B cell (primary cell): ENCODE measurements at regions not wholly inside any gene's neighbourhood (a gene's known extent, or its start where the extent isn't known, plus 50 kb on each side); places are given as distances from the start of the nearest gene placed in this dataset.

Experiments used
- ATAC-seq: fragments of 200-7000 bp; cut with Tn5 transposase; one replicate; pipeline ENCODE4 v1.10.0; 2021; ENCODE audit warnings: low read depth, mild to moderate bottlenecking, moderate number of reproducible peaks, moderate library complexity
- CTCF ChIA-PET: fragments of 350-600 bp; sonication (Branson Sonifier 250); formaldehyde crosslinking; loops from one replicate; lab custom pipeline; 2021; ENCODE audit warnings: antibody characterized with exemption, inconsistent platforms; lab: Charles Lee
- POLR2A ChIA-PET: fragments of 350-600 bp; sonication (Branson Sonifier 250); formaldehyde crosslinking; loops from one replicate; lab custom pipeline; 2021; ENCODE audit warnings: antibody characterized with exemption; lab: Charles Lee
- DNase-seq: peaks from one replicate; pipeline ENCODE4 v3.0.0; 2013
- H2AFZ ChIP-seq: 2 replicates; pipeline ENCODE4 v1.6.1; 2012; ENCODE audit warnings: mild to moderate bottlenecking, low read depth, low read length; ENCODE audit not compliant: insufficient read depth, poor library complexity, severe bottlenecking
- H3K27ac ChIP-seq, 2 donors: 1 replicate in 1 of 2; 2 replicates in 1 of 2; pipeline ENCODE4 v1.5.1; 2012 to 2013; ENCODE audit warnings: low read length in 2 of 2, mild to moderate bottlenecking in 2 of 2, moderate library complexity in 1 of 2
- H3K27me3 ChIP-seq, 4 experiments: fragments of 200-600 bp in 1 of 4; sonication (generic) in 1 of 4; replicated peaks in 1 of 4; 1 replicate in 2 of 4; 2 replicates in 2 of 4; pipeline versions ENCODE4 v1.6.1 to v1.7.0; 2013 to 2016; ENCODE audit warnings: low read length in 3 of 4, mild to moderate bottlenecking in 2 of 4, mixed read lengths in 1 of 4, moderate library complexity in 1 of 4; ENCODE audit not compliant: insufficient read depth in 4 of 4, control insufficient read depth in 3 of 4; ENCODE audit errors: control extremely low read depth in 1 of 4
- H3K36me3 ChIP-seq, 2 experiments: replicated peaks in 1 of 2; 1 replicate in 1 of 2; 2 replicates in 1 of 2; pipeline versions ENCODE4 v1.6.1 to v1.7.1; 2013; ENCODE audit warnings: low read length in 1 of 2; ENCODE audit not compliant: insufficient read depth in 2 of 2, control insufficient read depth in 1 of 2; ENCODE audit errors: control extremely low read depth in 1 of 2, extremely low read depth in 1 of 2
- H3K4me1 ChIP-seq, 2 donors: fragments of 200-600 bp in 1 of 2; sonication (generic) in 1 of 2; 1 replicate in 1 of 2; 2 replicates in 1 of 2; pipeline versions ENCODE4 v1.5.1 to v1.6.1; 2013 to 2017; ENCODE audit warnings: low read length in 2 of 2; ENCODE audit not compliant: control insufficient read depth in 2 of 2, insufficient read depth in 2 of 2
- H3K4me2 ChIP-seq: replicated peaks from 2 replicates; pipeline ENCODE3; 2012; ENCODE audit warnings: mild to moderate bottlenecking, low read depth, low read length; ENCODE audit not compliant: poor library complexity, severe bottlenecking
- H3K4me3 ChIP-seq, 5 experiments: fragments of 200-600 bp in 1 of 5; sonication (generic) in 1 of 5; 1 replicate in 3 of 5; 2 replicates in 2 of 5; pipeline versions ENCODE4 v1.5.1 to v1.7.0; 2011 to 2016; ENCODE audit warnings: low read length in 4 of 5, mild to moderate bottlenecking in 4 of 5, low read depth in 2 of 5, control low read depth in 1 of 5, moderate library complexity in 1 of 5; ENCODE audit not compliant: insufficient read depth in 1 of 5; ENCODE audit errors: control extremely low read depth in 1 of 5, extremely low read depth in 1 of 5
- H3K79me2 ChIP-seq: fragments of 200-600 bp; sonication (generic); one replicate; pipeline ENCODE4 v1.6.0; 2016; ENCODE audit warnings: low read length; ENCODE audit not compliant: control insufficient read depth, insufficient read depth
- H3K9ac ChIP-seq: fragments of 200-600 bp; sonication (generic); 2 replicates; pipeline ENCODE4 v1.6.1; 2017; ENCODE audit warnings: mild to moderate bottlenecking, low read length, moderate library complexity
- H3K9me3 ChIP-seq, 3 donors: one replicate each; pipeline versions ENCODE4 v1.6.1 to v1.7.1; 2013; ENCODE audit warnings: low read length in 2 of 3; ENCODE audit not compliant: control insufficient read depth in 2 of 3, insufficient read depth in 1 of 3; ENCODE audit errors: control extremely low read depth in 1 of 3
- H4K20me1 ChIP-seq: 2 replicates; pipeline ENCODE4 v1.6.0; 2012; ENCODE audit warnings: mild to moderate bottlenecking, low read length; ENCODE audit not compliant: insufficient read depth, control insufficient read depth, poor library complexity, severe bottlenecking
- H3K27ac Mint-ChIP-seq: one replicate; pipeline ENCODE4 v1.8.0; 2021; ENCODE audit warnings: mixed read lengths
- H3K27me3 Mint-ChIP-seq: one replicate; pipeline ENCODE4 v1.8.0; 2021; ENCODE audit warnings: mixed read lengths
- H3K4me1 Mint-ChIP-seq: one replicate; pipeline ENCODE4 v1.8.0; 2021; ENCODE audit warnings: mixed read lengths
- H3K4me3 Mint-ChIP-seq: one replicate; pipeline ENCODE4 v1.8.0; 2021; ENCODE audit warnings: mixed read lengths
- H3K9me3 Mint-ChIP-seq: one replicate; pipeline ENCODE4 v1.8.0; 2022; ENCODE audit warnings: mixed read lengths; ENCODE audit not compliant: insufficient read depth
- EZH2 ChIP-seq: IDR thresholded peaks from 2 replicates; pipeline ENCODE4 v1.6.1; 2012; ENCODE audit warnings: borderline replicate concordance, low read depth, mild to moderate bottlenecking, moderate library complexity, low read length; ENCODE audit not compliant: insufficient read depth, poor library complexity, severe bottlenecking
- WGBS: methylation state at CpG from one replicate; pipeline ENCODE4 v1.1.5; 2013; ENCODE audit warnings: missing lambda C conversion rate; ENCODE audit not compliant: insufficient coverage; 5-methylcytosine and 5-hydroxymethylcytosine counted together
- intact Hi-C: fragments of 100-400 bp; cut with micrococcal nuclease; formaldehyde crosslinking; loops from one replicate; pipeline ENCODE4 v1.10.0; 2022
- TF ChIP-seq, protein P1 (sequence below): fragments of 200-600 bp; IDR thresholded peaks from one replicate; pipeline ENCODE4 v1.8.0; 2022; ENCODE audit warnings: antibody characterized with exemption, mild to moderate bottlenecking

DNA sequence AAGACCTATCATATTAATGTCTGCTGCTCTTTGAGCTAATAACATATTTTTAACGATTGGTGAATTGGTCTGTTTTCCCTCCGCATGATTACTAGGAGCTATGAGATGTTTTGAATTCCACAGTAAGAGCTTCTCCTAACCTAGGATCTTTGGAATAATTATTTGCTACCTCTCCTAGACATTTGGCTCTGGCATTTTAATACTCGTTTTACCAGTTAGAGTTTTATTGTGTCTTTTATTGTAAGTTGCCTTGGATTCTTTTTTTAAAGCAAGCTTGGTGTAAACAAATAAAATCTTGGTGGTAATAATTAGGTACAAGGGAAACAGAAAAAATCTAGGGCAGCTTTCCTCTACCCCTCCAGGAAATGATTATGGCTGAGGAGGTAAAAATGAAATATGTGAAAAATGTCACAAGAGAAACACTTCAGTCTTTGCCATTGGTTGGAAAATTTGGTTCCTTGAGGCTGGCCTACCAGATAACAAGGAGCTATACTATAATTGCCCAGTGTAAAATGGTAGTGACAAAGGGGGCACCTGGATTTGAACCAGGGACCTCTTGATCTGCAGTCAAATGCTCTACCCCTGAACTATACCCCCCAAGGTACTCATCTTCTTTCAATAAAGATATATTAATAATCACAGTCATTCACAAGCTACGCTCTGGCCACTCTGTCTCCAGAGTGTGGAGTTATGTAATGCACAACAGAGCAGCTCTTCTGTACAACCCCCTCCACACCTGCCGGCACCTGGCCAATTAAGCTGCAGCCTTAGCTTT, 85.4 kb downstream of the ZNF777 start:
- no peaks in the 10 kb centered on the region for H3K4me1 ChIP-seq
- no peak for TF ChIP-seq EZH2
- TF ChIP-seq, protein P1, sequence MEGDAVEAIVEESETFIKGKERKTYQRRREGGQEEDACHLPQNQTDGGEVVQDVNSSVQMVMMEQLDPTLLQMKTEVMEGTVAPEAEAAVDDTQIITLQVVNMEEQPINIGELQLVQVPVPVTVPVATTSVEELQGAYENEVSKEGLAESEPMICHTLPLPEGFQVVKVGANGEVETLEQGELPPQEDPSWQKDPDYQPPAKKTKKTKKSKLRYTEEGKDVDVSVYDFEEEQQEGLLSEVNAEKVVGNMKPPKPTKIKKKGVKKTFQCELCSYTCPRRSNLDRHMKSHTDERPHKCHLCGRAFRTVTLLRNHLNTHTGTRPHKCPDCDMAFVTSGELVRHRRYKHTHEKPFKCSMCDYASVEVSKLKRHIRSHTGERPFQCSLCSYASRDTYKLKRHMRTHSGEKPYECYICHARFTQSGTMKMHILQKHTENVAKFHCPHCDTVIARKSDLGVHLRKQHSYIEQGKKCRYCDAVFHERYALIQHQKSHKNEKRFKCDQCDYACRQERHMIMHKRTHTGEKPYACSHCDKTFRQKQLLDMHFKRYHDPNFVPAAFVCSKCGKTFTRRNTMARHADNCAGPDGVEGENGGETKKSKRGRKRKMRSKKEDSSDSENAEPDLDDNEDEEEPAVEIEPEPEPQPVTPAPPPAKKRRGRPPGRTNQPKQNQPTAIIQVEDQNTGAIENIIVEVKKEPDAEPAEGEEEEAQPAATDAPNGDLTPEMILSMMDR: no peak
- H3K36me3 ChIP-seq: no peaks in the 10 kb centered on the region
- ATAC-seq (no peak), DNase-seq (no peak)
- H3K4me1 Mint-ChIP-seq: no peaks in the 10 kb centered on the region
- H3K27me3 Mint-ChIP-seq: peaks cover 17% of the 10 kb centered on the region
- no peak overlapping the region for H3K4me3 ChIP-seq
- peaks cover 0 to 14% (median 2%) of the 10 kb centered on the region in 4 experiments for H3K27me3 ChIP-seq
- no peaks in the 10 kb centered on the region for H3K79me2 ChIP-seq
- no CpG with 5 or more reads among the region's 5 CpGs for WGBS
- H3K4me3 Mint-ChIP-seq: no peak overlapping the region
- intact Hi-C loops: no loop called here
- H2AFZ ChIP-seq: no peak overlapping the region
- peaks cover 16% of the 10 kb centered on the region for H3K9me3 Mint-ChIP-seq
- H4K20me1 ChIP-seq: no peaks in the 10 kb centered on the region
- no peak overlapping the region for H3K27ac ChIP-seq
- ChIA-PET CTCF (interaction anchor here (1.0 kb wide), 1 partner anchor 124 kb away, joined by 3 read pairs; no protein-coding TSS in a partner anchor), POLR2A (no interaction called here)
- H3K9ac ChIP-seq: no peak overlapping the region
- peaks cover 0 to 34% (median 21%) of the 10 kb centered on the region in 3 donors for H3K9me3 ChIP-seq
- no peak overlapping the region for H3K4me2 ChIP-seq
- H3K27ac Mint-ChIP-seq: no peak overlapping the region

DNA sequence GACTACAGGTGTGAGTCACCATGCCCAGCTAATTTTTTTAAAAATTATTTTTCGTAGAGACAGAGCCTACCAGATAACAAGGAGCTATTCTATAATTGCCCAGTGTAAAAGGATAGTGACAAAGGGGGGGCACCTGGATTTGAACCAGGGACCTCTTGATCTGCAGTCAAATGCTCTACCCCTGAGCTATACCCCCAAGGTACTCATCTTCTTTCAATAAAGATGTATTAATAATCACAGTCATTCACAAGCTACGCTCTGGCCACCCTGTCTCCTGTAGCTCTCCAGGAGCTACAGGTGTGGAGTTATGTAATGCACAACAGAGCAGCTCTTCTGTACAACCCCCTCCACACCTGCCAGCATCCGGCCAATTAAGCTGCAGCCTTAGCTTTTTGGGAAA, 83.5 kb downstream of the ZNF777 start:
- Mint-ChIP-seq H3K9me3 (peaks cover 17% of the 10 kb centered on the region), H3K4me3 (no peak overlapping the region), H3K27me3 (peaks cover 18% of the 10 kb centered on the region), H3K4me1 (no peaks in the 10 kb centered on the region), H3K27ac (no peak overlapping the region)
- no peak overlapping the region for H3K4me2 ChIP-seq
- no peaks in the 10 kb centered on the region for H3K79me2 ChIP-seq
- H3K4me3 ChIP-seq: no peak overlapping the region
- intact Hi-C loops: no loop called here
- DNase-seq: no peak
- H3K27me3 ChIP-seq: peaks cover 0 to 6% (median 0%) of the 10 kb centered on the region in 4 experiments
- no peaks in the 10 kb centered on the region for H3K4me1 ChIP-seq
- ChIA-PET CTCF (no interaction called here), POLR2A (no interaction called here)
- peaks cover 0 to 37% (median 30%) of the 10 kb centered on the region in 3 donors for H3K9me3 ChIP-seq
- H2AFZ ChIP-seq: no peak overlapping the region
- TF ChIP-seq, protein P1: no peak
- TF ChIP-seq EZH2: no peak
- H3K27ac ChIP-seq: no peak overlapping the region
- H4K20me1 ChIP-seq: no peaks in the 10 kb centered on the region
- no peaks in the 10 kb centered on the region for H3K36me3 ChIP-seq
- no CpG with 5 or more reads among the region's 3 CpGs for WGBS
- H3K9ac ChIP-seq: no peak overlapping the region
- no peak for ATAC-seq
